Stimulated activated CD8-positive, alpha-beta memory T cell treated with anti-CD3 and anti-CD28 coated beads, Interleukin-15, amount 100 ng/mL, for 24 hours (primary cell): ENCODE measurements at regions not wholly inside any gene's neighbourhood (a gene's known extent, or its start where the extent isn't known, plus 50 kb on each side); places are given as distances from the start of the nearest gene placed in this dataset.

Experiments
- DNase-seq: peaks from one replicate; pipeline ENCODE4 v3.0.0-alpha.2; 2020; ENCODE audit warnings: low read depth

DNA sequence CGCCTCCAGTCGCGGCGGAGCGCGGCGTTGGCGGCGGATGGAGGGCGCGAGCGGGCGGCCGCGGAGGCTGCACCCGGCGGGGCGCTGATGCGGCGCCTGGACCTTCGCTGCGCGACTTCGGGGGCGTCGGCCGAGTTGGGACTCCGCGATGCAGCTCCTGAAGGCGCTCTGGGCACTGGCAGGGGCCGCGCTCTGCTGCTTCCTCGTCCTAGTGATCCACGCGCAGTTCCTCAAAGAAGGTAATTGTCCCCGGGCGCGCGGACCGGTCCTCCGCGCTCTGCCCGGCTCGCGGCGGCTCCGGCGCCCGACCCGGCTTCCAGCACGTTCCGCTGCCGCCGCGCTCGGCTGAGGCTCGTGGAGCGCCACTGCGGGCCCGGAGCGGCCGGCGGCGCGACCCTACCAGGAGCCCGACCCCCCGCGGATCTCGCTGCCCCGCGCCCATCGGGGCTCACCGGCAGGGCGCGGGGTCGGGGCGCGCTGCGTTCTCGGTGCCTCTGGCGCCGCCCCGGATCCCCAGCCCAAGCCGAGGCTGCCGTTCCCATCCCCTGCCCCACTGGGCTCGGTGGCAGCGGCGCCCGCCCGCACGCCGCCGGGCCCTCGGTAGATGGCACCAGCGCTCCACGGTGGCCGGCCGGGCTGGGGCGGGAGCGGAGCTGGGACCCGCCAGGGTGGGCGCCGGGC, 1251.2 kb downstream of the BRD1 start:
- no peak for DNase-seq

DNA sequence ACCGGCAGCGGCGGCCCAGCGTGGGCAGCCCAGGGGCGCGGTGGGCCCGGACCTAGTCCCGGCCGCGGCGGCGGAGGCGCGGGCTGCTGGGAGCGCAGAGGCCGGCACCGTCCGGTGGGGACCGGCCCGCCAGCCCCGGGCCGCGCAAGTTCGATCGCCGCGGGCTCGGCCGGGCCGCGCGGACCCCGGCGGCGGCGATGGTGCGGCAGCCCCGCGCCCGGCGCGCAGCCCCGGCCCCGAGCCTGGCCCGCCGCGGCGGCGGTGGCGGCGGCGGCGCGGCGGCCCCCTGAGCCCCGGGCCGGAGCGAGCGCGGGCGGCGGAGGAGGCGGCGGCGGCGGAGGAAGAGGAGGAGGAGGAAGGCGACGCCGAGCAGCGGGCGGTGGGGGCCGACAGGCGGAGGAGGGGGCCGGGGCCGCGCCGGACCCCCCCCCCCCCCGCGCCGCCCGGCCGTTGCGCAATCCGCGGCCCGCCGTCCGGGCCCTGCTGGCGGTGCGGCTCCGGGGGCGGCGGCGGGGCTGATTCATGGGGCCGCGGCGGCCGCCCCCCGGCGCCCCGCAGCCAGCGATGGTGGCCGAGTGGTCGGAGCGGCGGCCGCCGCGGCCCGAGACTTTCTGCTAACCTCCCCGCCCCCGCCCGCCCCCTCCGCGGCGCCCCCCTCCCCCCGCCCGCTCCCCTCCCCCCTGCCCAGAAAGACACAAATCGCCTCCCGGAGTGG, 1251.9 kb downstream of the BRD1 start:
- DNase-seq: no peak

DNA sequence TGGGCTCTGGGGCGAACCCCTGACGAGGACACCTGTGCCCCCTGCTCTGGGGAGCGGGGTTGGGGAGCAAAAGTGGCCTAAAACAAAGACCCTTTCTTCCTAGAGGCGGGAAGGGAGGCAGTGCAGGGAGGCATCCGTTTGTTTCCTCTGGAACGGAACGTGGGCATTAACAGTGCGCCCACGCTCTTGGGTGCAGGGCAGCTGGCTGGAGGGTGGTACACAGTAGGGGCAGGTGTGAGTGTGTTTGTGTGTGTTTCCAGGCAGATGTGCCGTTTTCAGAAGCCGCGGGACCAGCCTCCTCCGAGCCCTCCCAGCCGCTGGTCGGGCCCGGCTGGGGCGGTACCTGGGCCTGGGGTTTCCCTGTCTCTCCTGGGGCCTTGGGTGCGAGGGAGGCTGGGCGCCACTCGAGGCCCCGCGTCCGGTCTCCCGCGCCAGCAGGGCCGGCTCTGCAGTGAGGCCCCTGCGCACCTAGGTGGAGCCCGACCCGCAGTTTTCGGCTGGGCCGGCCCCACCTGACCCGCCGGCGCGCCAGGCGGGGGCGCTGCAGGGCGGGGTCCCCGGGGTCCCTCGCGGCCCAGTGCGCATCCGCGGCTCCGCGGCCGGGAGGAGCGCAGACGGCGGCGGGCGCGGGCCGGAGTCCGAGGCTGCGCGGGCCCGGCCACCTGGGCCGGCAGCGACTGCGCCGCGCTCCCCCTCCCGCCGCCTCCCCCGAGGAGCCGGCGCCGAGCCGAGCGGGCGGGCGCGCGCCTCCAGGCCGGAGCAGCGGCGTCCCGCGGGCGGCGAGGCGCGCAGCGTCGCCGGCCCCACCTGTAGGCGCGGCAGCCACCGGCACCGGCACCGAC, 1252.7 kb downstream of the BRD1 start:
- no peak for DNase-seq

DNA sequence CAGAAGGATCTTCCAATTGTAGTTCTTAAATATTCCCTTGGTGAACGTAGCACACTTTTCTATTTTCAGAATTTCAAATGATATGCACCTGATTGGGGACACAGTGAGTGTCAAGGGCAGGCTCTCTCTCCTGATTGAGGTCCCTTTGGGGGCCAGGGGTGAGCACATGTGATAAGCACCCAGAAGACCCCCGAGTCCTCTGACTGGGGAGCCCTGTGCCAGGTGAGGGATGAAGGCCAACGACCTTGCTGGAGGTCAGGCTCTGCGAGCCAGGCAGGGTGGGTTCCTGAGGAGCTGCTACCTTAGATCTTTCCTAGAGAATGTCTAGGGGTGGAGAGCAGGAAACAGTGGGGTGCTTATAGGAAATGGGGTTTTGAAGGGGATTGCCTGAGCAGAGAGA, 1253.9 kb downstream of the BRD1 start:
- no peak for DNase-seq

DNA sequence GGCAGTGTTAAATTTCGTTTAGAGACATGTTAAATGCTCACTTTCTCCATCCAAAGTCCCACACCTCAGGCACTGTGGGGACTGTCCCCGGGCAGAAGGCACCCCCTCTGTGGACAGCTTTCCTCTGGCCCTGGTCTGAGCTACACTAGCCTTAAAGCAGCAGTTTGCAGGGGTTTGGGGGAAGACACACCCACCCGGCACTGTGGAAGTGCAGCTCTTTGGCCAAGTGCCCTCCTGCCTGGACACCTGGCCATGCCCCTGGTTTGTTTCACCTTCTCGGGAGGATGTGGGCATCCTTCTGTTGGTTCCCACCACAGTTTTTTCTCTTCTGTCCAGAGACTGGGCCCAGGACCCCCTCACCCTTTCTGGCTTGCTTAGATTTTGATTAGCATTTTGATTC, 1254.7 kb downstream of the BRD1 start:
- no peak for DNase-seq

DNA sequence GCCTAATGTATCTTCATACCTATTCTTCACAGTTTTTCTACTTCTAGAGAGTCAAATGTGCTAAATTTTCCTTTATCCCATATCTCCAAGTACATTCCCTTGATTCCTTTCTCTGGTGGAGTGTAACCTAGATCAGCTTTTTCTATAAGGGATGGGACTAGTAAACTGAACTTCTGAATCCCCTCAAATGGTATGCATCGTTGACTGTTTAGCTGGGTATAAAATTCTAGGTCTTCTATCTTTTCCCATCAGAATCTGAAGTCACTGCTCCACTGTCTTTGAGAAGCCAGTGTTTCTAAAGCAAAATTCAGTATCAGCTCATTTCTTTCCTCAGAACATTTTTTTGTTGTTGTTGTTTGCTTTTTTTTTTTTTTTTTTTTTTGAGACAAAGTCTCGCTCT, 1256.8 kb downstream of the BRD1 start:
- no peak for DNase-seq

DNA sequence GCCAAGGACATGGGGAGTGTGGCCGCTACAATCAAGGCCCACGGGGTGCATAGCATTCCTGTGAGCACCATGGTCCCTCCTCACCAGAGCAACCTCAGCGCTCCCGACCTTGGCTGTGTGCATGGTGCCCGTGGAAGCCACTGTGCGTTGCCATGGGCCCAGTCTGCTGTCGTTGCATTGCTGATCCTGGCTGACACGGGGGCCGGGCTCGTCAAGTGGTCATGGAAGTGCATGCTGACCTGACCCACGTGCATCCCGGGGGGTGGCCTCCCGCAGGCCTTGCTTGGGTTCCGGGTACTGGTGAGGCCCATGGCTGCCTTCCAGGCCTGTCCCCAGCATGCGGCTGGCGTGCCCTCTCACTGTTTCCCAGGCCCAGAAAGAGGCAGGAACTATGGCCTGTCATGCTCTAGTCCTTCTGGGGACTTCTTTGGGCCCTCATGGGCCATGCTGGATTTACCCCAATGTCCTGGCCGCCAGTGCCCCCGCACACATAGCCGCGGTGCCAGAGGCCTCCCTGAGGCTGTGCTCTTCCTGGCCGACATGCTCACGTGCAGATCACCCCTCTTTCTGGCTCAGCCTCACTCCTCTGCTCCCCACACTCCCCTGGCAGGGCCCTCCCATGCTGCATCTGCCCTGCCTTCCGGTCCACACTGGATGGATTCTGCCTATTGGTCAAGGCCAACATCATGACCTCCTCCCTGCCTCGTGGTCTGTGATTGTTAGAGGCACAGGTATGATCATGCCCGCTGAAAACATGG, 1258.0 kb downstream of the BRD1 start:
- DNase-seq: no peak

DNA sequence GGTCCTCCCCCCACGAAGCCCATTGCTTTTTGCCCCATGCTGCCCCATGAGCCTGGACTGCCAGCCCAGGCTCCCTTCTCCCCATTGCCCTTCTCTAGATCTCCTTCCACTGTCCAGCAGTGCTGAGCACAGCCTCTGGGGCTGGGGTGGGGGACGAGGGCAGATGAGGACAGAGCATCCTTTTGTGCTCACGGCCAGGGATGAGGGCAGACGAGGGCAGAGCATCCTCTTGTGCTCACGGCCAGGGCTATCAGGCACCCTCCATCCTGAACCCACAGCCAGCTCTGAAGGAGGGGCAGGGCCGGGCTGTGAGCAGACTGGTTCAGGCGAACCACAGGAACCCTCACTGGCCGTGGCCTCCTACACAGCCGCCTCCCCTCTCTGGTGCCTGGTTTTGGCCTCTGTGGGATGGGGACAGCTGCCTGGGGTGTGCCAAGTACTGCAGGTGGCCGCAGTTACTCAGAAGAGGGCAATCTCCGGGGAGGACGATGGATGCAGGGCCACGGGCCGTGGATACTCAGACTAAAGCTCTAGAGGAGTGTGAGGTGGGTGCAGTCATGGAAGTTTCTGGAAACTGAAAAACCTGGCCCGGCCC, 1258.8 kb downstream of the BRD1 start:
- DNase-seq: no peak

DNA sequence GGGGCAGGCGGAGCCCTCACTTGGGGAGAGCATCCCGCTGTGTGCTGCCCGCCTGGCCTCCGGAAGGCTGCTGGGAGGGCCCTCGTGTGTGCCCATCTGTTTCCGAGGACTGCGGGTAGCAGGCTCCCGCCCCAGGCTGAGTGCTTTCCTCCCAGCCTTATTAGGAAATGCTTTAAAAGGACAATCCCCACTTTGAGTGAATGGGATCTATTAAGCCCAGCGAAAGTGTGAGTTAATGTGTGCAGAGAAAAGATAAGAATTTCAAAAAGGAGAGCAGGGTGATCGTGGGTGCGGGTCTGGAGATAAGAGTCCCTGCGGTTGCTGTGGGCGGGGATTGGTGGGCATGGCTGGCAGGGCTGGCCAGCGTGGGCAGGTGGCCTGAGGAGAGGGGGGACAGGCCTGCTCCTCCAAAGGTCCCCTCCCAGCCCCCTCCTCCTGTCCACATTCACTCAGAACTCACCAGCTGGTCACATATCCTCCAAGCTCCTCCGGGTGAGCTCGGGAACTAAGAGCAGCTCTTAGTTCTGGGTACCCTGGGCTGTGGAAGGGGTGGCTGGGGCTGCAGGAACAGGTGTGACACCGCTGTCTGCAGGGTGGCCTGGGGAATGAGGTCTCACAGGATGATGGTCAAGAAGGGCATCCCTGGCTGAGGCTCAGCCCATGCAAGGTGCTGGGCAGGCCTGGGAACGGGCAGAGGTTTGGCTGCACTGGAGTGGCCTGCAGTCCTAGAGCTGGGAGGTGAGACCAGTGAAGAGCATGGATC, 1260.3 kb downstream of the BRD1 start:
- DNase-seq: no peak

DNA sequence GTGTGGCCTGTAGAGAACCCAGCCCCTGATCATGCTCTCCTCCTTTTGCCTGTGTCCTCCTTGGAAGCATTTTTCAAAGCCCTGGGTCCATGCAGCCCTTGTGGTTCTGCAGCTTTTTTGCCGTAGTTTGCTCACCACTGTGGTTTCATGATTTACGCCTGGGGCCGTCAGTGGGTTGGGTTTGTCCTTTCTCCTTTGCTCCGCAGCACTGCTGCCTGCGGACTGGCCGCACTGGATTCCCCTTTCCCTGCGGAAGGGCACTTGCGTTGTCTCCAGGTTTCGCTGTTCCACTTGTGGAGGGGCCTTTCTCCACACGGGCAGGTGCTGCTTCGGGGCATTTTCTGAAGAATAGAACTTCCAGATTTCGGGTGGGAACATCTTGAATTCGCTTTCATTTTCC, 1260.9 kb downstream of the BRD1 start:
- DNase-seq: no peak

DNA sequence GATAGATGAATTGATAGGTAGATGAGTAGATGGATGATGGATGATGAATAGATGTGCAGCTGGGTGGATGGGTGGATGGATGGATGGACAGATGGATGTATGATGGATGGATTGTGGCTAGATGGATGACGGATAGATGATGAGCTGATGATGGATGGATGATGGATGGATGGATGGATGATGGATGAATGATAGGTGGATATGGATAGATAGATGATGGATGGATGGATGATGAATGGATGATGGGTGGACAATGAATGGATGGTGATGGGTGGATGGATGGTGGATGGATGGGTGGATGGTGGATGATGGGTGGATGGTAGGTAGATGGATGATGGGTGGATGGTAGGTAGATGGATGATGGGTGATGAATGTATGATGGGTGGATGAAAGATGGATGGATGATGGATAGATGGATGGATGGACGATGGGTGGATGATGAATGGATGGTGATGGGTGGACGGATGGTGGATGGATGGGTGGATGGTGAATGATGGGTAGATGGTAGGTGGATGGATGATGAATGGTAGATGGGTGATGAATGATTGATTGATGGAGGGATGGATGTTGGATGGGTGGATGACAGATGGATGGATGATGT, 1261.7 kb downstream of the BRD1 start:
- no peak for DNase-seq

DNA sequence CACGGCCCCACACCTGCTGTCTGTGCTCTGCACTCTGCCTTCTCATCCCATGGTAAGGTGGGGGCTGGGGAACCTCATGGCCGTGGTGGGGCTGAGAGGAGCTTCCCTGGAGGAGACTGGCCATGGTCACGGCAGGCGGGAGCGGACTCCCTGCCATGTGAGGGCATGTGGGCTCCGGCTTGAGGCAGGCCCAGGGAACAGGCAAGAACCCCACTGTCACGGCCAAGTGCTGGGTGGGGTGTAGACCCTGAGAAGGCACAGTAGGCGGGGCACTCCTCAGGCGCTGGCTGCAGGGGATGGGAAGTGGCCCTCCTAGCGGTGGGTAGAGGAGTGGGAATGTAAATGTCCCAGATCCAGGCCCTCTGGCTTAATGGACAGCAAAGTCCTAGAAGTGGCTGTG, 1262.7 kb downstream of the BRD1 start:
- no peak for DNase-seq

DNA sequence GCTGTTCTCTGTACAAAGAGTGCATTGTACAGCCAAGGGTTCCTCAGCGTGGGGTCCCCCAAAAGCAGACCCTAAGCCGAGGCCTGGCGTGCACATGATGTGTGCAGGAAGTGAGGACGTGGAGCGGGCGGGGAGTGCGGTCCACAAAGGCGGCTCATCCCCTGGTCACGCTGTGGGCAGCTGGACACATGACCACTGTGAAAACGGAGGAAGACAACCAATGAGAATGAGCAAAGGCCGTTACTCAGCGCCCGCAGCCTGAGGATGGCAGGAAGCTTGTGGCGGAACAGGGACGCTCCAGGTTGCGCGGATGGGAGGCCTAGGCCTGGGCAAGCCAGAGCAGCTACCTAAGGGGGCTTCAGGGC, 1263.7 kb downstream of the BRD1 start:
- no peak for DNase-seq

DNA sequence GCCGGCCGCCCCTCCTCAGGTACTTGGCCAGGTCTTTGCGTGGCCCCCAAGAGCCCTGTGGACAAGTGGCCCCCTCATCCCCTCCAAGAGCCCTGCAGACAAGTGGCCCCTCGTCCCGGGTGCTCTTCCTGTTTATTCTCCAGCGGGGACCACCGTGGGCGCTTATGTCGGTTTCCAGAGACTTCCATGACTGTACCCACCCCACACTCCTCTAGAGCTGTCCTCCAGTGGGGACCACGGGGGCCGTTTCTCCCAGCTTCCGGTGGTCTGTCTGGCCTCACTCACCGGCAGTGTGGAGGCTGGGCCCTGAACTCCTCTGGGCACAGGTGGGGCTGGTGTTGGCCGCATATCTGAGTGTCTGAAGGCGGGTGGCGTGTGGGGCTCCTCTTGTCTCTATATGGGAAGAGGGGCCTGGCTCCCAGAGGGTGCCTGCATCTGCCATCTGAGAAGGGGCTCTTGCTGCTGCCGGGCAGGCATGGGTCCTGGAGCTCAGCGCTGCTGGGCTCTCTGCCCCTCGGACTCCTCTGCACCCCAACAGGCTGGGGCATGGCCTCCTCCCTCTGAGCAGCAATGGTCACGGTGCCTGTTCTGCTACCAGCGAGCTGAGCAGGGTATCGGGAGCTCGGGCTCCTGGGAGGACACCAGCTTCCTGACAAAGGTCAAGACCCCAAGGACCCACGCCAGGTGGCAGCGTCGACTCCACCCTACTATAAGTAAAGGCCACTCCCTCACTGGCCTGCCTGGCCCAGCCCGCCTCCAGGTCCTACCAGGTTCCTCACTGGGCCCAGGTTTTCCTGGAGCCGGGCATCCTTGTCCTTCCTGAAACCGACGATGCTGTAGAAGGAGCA, 1264.3 kb downstream of the BRD1 start:
- no peak for DNase-seq

DNA sequence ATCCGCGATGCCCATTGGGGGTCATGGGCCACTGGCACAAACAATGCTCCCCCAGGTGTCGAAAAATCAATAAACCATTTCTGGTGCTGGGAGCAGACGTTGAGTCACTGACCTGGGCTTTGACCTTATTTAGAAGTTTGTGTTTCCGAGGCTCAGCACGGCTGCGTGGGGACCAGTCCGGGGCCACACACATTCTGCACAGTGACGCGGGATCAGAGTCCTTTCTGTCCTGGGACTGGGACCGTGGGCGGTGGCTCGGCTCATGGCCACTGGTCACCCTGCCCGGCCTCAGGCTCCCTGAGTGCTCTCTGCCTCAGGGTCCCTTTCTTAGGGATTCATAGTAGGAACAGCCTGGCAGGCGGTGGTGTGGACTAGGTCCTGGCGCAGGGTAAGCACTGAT, 1266.0 kb downstream of the BRD1 start:
- DNase-seq: no peak

DNA sequence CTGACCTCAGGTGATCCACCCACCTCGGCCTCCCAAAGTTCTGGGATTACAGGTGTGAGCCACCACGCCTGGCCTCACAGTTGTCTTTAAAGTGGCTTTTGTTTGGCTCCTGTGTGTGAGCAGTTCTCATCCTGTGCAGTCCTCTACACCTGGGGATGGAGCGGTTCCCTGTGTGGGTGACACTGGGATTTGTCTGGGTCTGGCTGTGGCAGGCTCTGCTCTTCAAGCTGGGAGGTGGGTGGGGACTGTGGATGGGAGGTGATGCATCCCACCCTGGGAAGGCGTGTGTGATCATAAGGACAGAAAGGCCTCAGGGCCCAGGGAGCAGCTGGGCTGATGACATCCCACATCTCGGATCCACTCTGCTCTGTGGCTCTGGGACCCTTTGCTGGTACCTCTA, 1266.8 kb downstream of the BRD1 start:
- no peak for DNase-seq

DNA sequence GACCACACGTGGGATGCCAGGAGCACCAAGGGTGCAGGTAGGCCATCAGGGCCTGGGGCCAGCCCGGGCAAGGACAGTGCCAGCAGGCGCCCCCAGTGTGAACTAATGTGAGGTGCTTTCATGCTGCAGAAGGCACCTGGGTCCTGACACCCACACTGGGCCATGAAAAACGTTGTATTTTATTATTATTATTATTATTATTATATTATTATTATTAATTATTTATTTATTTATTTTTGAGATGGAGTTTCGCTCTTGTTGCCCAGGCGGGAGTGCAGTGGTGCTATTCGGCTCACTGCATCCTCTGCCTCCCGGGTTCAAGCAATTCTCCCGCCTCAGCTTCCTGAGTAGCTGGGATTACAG, 1267.3 kb downstream of the BRD1 start:
- DNase-seq: no peak

DNA sequence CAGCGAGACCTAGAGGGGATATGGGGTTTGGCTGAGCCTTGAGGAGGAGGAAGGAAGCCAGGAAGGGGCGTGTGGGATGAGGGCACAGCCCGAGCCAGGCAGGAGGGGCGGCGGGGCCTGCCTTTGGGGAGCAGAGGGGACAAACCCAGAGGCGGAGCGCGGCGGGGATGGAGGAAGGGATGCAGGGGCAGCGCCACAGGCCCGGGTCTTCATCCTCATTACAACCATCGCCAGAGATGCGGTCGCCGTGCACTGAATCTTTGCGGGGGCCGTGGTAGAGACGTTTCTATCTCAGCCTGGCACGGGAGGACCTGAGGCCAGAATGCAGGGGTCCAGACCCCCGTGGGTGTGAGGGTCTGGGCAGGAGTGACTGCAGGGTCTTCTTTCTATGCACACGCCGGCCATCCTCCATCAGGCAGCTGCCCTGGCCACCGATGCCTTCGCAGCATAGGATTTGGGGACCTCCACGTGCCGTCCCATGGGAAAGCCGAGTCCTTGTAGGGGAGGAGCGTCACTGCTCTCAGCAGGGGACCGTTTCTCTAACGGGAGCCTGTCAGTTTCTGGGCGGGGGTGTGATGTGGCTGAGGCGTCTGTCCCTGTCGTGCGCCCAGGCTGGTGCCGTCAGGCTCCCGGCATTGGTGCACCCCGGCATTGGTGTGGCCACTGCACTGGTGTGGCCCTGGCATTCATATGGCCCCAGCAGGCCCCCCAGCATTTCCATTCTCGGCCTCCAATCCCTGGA, 1267.9 kb downstream of the BRD1 start:
- DNase-seq: no peak
